NCI-H2107 (cell line): ENCODE measurements at regions not wholly inside any gene's neighbourhood (a gene's known extent, or its start where the extent isn't known, plus 50 kb on each side); places are given as distances from the start of the nearest gene placed in this dataset.
"Not testable (repeated sequence)": the region's sequence is repeated elsewhere in the genome, so short reads cannot be mapped to it uniquely, and the experiment has no call there.

Source experiments
- DNase-seq: peaks from one replicate; lab custom pipeline; 2025; lab: John Stamatoyannopoulos, UW

GRCh38 chr3:174336784-174337183, 522.4 kb upstream of the NAALADL2 start:
- DNase-seq, result no peak

- DNase-seq, result no peak
These were observed 521.9 kb upstream of the NAALADL2 start for GRCh38 chr3:174337227-174337626.

- DNase-seq, result no peak
These were observed 518.2 kb upstream of the NAALADL2 start for GRCh38 chr3:174340624-174341587.

- DNase-seq, result no peak
These were observed 517.0 kb upstream of the NAALADL2 start for GRCh38 chr3:174342171-174342570.

- DNase-seq, result no peak
These were observed 516.1 kb upstream of the NAALADL2 start for GRCh38 chr3:174342941-174343501.

GRCh38 chr3:174346141-174346540, 513.0 kb upstream of the NAALADL2 start:
- DNase-seq, result no peak

- DNase-seq, result no peak
These were observed 512.6 kb upstream of the NAALADL2 start for GRCh38 chr3:174346571-174346970.

GRCh38 chr3:174347474-174348138, 511.5 kb upstream of the NAALADL2 start:
- DNase-seq, result no peak

- no peak for DNase-seq
These were observed 506.9 kb upstream of the NAALADL2 start for GRCh38 chr3:174352227-174352626.

- DNase-seq, result no peak
These were observed 503.6 kb upstream of the NAALADL2 start for GRCh38 chr3:174355505-174355904.

- no peak for DNase-seq
These were observed 502.5 kb upstream of the NAALADL2 start for GRCh38 chr3:174356596-174356995.

- DNase-seq, result no peak
These were observed 500.9 kb upstream of the NAALADL2 start for GRCh38 chr3:174358252-174358651.

GRCh38 chr3:174362556-174362955, 496.6 kb upstream of the NAALADL2 start:
- no peak for DNase-seq

- DNase-seq, result no peak
These were observed 495.9 kb upstream of the NAALADL2 start for GRCh38 chr3:174363256-174363655.

- no peak for DNase-seq
These were observed 493.3 kb upstream of the NAALADL2 start for GRCh38 chr3:174365796-174366195.

- not testable (repeated sequence) for DNase-seq
These were observed 492.2 kb upstream of the NAALADL2 start for GRCh38 chr3:174366904-174367303.

GRCh38 chr3:174376346-174376745, 482.8 kb upstream of the NAALADL2 start:
- no peak for DNase-seq

- no peak for DNase-seq
These were observed 482.0 kb upstream of the NAALADL2 start for GRCh38 chr3:174377096-174377495.

- no peak for DNase-seq
These were observed 481.4 kb upstream of the NAALADL2 start for GRCh38 chr3:174377684-174378083.

- no peak for DNase-seq
These were observed 476.3 kb upstream of the NAALADL2 start for GRCh38 chr3:174382878-174383277.

- DNase-seq, result no peak
These were observed 471.4 kb upstream of the NAALADL2 start for GRCh38 chr3:174387736-174388135.

- peak; percentile 2 for DNase-seq
These were observed 461.3 kb upstream of the NAALADL2 start for GRCh38 chr3:174397848-174398247.

- DNase-seq, result no peak
These were observed 460.4 kb upstream of the NAALADL2 start for GRCh38 chr3:174398761-174399160.
